ENCODE measurements at regions not wholly inside any gene's neighbourhood (a gene's known extent, or its start where the extent isn't known, plus 50 kb on each side); places are given as distances from the start of the nearest gene placed in this dataset.

DNA sequence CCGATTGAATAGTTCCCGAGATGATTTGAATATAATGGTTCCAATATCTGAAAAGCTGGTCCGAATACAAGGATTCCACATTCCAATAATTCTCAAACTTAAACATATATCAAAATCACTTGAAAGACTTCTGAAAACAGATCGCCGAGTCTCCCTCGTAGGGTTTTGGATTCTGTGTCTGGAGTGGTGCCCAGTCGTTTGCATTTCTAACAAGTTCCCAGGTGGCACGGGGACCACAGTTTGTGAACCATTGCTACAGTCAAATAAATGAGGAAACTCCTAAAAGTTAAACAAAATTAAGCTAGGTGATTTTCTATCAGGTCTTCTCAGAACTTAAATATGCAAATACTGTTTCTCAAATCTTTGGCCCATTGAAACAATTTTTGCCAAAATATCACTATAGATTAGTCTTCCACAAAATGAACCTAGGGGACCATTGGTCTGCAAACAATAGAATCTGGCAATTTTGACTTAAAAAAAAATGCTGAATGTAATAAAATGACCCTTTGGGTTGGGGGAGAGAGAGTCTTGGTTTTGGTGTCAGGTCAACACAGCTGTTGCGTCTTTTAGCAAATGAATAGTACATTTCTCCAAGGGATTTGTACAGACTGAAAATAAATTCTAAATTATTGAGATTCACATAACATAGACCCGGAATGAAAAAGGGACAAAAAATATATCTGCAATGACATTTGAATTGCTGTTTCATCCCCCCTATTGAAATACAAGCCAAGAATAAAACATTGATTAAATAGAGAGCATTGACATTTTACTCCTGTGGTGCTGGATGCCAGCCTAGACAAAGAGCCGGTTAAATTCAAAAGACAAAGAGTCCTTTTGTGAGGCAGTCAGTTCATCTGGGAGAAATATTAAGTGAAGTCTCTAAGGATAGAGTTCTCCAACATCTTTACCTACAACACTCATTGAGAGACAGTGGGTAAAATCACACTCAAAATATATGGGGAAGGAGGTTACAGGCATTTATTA is 175.7 kb upstream of the ADAMTS9 start:
- no peak for DNase-seq (ENCODE audit: extremely low spot score)
- ChIA-PET POLR2A (no interaction called here), CTCF (no interaction called here)
- TF ChIP-seq, protein P1, sequence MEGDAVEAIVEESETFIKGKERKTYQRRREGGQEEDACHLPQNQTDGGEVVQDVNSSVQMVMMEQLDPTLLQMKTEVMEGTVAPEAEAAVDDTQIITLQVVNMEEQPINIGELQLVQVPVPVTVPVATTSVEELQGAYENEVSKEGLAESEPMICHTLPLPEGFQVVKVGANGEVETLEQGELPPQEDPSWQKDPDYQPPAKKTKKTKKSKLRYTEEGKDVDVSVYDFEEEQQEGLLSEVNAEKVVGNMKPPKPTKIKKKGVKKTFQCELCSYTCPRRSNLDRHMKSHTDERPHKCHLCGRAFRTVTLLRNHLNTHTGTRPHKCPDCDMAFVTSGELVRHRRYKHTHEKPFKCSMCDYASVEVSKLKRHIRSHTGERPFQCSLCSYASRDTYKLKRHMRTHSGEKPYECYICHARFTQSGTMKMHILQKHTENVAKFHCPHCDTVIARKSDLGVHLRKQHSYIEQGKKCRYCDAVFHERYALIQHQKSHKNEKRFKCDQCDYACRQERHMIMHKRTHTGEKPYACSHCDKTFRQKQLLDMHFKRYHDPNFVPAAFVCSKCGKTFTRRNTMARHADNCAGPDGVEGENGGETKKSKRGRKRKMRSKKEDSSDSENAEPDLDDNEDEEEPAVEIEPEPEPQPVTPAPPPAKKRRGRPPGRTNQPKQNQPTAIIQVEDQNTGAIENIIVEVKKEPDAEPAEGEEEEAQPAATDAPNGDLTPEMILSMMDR (IDR thresholded peaks at IDR 0.05; ENCODE audit: control extremely low read depth, extremely low read depth, low read depth, missing control alignments), result no peak

DNA sequence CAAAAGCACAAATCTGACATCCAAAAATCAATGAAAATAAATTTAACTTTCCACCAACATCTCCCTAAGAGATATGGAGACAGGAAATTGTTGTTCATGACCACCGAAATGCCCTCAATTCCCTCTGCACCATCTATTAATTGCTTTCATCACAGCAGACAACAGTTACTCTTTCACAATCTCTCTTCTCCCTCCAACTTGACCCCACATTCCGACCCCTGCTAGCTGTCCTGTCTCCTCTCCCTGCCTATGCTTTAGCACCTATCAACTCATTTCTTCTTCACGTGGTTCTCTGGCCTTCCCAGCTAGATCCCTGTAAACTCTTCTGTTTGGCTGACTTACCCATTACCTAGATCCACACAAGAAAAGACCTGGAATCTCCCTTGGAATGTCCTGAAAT is 173.9 kb upstream of the ADAMTS9 start:
- no peak for DNase-seq (ENCODE audit: extremely low spot score)
- TF ChIP-seq, protein P1 (IDR thresholded peaks at IDR 0.05; ENCODE audit: control extremely low read depth, extremely low read depth, low read depth, missing control alignments), result no peak
- CTCF ChIA-PET, result no interaction called here
- POLR2A ChIA-PET, result no interaction called here

DNA sequence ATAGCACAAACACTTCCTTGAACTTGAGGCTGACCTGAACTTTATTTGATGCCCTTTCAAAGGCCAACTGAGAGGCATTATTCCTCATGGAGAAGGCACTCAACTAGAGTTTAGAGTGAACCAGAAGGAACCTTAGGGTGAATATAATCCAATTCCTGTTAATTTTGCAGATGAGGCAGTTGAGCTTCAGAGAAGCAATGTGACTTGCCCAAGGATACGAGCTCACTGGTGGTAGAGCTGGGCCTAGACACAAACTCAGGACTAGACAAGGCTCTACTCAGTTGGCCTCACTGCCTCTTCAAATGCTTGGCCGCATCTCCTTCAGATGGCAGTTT is 172.7 kb upstream of the ADAMTS9 start:
- CTCF ChIA-PET, result no interaction called here
- TF ChIP-seq, protein P1 (IDR thresholded peaks at IDR 0.05; ENCODE audit: control extremely low read depth, extremely low read depth, low read depth, missing control alignments), result no peak
- DNase-seq (ENCODE audit: extremely low spot score), result no peak
- POLR2A ChIA-PET, result no interaction called here

DNA sequence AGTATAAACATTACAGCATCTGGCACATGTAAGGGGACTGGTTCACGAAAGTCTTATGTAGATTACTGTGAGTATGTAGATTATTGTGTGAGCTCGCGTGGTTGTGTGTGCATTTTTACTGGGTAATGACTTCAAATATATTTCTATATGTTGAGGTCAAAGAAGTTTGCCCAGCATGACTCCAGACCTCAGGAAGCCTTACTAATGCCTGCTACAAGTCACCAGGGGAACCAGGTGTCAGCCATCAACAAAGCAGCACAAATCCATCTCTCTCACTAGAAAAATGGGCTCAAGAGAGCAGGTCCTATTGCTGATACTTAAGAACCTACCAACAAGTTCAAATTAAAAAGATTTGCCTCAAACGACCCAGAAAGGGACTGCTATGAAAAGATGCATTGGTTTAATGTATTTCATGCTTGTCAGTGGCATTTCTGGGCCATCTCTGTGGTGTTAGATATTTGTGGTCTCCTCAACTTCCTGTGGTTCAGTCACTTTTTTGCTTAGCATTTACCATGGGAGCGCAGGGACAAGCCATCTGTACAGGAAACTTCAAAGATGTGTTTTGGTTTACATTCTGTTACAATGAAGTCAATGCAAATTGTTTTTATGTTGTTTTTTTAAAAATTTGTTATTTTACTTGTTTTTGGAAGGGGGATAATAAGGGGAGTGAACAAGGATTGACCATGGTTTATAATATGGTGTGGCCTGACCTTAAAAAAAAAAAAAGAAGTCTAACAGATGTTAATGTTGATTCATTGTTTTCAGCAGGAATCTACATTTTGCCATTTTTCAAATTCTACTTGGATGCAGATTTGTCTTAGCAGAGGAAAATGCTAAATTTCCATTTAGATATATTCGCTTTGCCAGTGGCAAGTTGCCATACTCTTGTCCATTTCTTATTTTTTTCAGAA is 172.1 kb upstream of the ADAMTS9 start:
- ChIA-PET POLR2A (no interaction called here), CTCF (no interaction called here)
- TF ChIP-seq, protein P1 (IDR thresholded peaks at IDR 0.05; ENCODE audit: control extremely low read depth, extremely low read depth, low read depth, missing control alignments), result no peak
- no peak for DNase-seq (ENCODE audit: extremely low spot score)

DNA sequence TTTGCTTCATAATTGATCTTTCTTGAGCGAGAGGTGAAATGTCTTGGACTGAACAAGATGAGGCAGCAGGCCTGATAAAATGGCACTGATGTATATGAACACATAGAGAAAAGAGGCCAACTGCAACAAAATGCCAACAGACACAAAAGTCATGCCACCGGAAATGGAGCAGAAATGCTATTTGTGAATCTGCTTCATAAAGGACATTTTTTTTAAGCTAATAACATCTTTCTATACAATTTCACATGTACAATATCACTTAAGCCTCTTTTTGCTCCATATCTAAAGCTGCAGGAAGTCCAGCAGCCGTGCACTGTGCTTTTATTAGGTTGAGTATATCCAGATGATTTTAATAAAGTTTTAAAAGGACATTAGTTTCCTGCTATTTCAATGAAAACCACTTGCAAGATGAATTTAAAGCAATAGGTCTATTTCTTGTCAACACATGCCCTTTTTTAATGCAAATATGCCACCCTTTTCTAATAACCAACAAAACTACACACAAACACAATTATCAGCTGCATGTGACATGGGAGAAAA is 169.2 kb upstream of the ADAMTS9 start:
- no peak for DNase-seq (ENCODE audit: extremely low spot score)
- TF ChIP-seq, protein P1 (IDR thresholded peaks at IDR 0.05; ENCODE audit: control extremely low read depth, extremely low read depth, low read depth, missing control alignments), result no peak
- ChIA-PET CTCF (interaction anchor here (0.9 to 1.4 kb wide), 3 partner anchors 8 to 18 kb away, joined by 3 to 4 read pairs (median 3); no protein-coding TSS in a partner anchor), POLR2A (no interaction called here)

DNA sequence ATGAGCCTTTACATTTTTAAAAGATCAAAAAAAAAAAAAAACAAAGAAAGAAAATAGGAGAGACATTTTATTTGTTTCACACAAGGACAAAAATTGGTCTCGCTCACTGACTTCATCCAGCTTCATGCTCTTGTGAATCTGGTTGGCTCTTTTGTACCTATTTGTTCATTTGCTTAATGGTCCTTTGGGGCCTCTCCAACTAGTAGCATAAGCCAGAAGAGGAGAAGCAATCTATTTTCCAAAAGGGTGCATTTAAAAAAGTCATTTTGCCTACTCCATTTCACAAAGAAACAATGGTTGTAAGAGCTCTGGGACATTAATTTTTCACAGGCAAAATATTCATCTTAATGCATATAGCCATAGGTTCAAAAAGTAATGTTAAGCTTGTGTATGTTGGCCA is 168.3 kb upstream of the ADAMTS9 start:
- DNase-seq (ENCODE audit: extremely low spot score), result no peak
- ChIA-PET POLR2A (no interaction called here), CTCF (interaction anchor here (1.3 to 1.4 kb wide), 2 partner anchors 12 to 17 kb away, joined by 3 to 4 read pairs; no protein-coding TSS in a partner anchor)
- TF ChIP-seq, protein P1 (IDR thresholded peaks at IDR 0.05; ENCODE audit: control extremely low read depth, extremely low read depth, low read depth, missing control alignments), result no peak

Measured in GM10248 (cell line).